HT1080 (cell line): ENCODE measurements at regions not wholly inside any gene's neighbourhood (a gene's known extent, or its start where the extent isn't known, plus 50 kb on each side); places are given as distances from the start of the nearest gene placed in this dataset.

Source experiments
- DNase-seq: peaks from one replicate; pipeline ENCODE4 v3.0.0-alpha.2; 2015; ENCODE audit warnings: low read depth

DNA sequence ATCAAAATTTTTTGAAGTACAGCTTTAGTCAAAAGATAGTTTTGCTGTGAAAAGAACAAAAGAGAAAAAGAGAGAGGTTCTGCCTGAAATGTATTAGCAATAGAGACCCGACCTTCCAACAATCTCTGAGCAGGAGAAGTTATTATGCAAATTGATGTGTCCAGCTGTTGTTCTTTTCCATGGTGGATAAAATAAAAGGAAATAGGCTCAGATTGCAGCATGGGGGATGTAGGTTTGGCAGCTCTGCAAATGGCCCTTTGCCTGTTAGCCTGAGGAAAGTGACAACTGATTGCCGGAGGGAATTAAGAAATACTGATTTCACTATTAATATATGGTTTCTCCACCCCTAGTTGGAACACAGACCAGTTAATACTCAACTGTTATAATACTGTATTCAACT is 1283.2 kb upstream of the NXPH2 start:
- DNase-seq, result no peak

DNA sequence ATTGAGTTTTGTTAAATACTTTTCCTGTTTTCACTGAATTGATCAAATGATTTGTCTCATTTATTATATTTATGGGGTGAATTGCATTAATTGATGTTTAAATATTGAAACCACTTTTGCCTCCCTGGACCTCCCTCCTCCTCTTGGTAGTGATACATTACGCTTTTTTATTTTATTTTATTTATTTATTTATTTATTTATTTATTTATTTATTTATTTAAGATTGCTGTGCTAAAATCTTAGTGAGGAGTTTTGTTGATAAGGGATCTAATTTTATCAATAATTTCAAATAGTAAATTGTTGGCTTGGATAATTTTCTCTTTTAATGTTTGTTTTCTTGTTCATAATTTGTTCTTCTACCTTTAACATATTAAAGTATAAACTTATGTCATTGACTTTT is 1281.0 kb upstream of the NXPH2 start:
- DNase-seq, result no peak

DNA sequence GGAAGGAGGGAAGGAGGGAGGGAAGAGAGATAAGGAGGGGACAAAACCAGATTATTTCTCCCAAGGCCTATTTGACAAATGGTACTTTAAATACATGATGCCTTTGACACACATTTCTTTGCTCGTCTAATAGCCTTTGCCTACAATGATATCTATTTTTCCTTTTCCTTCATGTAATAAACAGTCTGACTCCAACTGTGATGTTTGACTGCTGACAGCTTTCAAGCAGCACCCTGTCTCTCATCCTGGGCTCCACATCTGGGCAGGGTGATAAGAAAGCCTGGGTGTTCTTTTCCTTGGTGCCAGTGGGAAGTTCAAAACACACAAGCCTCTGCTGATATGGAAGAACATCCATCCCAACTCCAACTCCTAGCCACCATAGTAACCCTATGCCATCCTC is 1277.7 kb upstream of the NXPH2 start:
- DNase-seq, result no peak

DNA sequence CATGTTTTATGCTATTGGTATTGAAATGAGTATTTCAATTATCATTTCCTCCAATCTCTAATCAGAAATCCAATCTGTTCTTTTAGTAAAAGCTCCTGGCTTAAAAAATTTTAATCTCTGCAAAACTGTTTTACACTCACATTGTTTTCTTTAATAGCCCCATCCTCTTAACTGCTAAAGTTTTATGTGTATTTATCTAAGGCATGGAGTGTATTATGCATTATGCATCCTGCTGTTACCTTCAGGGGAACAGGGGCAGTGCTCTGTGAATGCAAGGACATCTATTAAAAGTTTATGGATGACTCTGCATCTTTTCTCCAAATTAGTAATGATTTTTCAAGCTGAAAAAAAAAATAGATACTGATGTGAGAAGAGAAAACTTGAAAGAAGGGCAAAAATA is 1261.6 kb upstream of the NXPH2 start:
- no peak for DNase-seq

DNA sequence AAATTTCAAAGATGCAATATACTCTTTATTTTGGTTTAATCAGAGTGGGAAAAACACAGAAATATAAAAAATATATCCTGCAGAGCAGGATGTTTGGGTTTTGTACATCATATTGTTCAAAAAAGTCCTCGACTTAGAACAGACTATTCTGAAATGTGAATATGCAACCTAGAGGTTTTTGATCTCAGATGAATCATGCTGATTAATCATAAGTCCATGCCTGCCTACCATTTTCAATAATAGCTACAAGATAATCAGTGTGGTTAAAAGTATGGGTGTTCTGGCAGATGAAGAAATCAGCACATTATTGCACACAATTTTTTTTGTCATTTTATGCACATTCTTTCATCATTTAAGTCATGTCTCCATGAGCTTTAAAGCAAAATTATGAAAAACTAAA is 1261.0 kb upstream of the NXPH2 start:
- no peak for DNase-seq

DNA sequence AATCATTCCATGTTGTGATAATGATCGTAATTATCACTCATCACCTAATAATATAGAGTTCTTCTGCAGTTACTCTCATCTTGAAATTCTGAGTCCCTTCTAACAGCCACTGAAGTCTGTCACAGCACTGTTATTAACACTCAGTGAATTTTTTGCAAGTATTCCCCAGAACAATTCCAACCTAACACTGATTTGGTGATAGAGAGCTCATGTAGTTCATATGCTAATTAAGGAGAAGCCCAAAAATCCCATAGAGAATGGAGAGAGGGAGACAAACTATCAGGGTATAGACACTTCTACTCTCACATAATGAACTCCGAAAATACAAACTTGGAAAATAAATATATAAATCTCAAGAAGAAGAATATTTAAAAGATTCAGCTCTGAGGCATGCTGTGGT is 1253.4 kb upstream of the NXPH2 start:
- no peak for DNase-seq

DNA sequence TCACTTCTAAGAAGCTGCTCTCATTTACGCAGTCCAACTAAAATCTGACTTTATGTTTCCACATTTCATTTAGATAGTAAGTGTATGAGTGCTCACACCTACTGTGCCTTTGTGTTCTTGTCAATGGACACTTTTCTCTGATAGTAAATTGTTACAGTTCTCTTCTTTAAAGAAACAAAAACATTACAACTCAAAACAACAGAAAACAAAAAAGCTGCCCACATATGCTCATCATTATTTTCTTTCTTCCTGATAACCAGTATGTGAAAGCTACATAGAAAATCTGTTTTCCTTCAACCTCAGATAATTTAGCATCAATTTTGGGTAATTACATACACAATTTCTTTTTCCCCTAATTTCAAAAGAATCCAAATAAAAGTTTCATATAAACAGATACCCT is 1247.8 kb upstream of the NXPH2 start:
- DNase-seq, result no peak

DNA sequence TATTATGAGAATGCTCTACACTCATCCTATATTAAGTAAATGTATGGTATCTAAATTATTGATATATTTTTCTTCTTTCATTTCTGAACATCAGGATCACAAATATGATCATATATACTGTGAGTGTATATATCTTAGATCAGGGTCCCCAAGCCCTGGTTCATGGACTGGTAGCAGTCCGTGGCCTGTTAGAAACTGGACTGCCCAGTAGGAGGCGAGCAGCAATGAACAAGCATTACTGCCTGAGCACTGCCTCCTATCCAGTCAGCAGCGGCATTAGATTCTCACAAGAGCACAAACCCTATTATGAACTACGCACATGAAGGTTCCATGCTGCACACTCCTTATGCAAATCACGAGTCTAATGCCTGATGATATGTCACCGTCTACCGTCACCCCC is 1247.1 kb upstream of the NXPH2 start:
- DNase-seq, result no peak

DNA sequence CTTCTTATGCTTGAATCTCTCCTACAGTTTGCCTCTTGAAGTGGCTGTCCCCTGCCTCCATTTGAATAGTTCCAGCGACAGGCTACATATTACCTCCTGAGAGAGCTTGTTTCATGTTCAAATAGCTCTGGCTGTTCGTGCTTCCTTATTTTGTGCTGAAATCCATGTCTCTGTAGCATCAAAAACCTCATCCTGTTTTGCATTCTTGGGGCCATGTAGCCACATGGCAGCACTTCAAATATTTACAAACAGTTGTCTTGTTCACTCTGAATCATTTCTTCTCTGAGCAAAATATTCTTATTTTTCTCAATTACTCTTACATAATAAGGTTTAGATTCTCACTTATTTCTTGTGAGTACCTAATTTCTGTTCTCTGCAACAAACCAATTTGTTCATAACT is 1243.1 kb upstream of the NXPH2 start:
- DNase-seq, result peak; percentile 9

DNA sequence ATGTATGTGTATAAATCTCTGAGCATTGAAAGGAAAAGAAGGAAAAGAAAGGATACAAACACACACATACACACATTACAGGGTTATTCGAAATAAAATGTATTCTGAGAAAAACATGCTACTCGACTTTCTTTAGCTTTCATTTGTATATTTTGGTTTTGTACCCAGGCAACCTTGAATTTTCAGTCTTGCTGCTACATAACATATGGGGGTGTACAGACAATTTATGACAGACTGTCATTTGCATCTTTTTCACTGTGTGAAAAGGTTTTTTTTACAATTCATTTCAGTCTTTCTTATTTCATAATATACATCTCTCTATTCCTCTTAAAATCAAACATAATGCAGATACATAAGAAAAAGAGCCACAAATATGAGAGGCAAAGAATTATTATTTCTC is 1238.4 kb upstream of the NXPH2 start:
- DNase-seq, result no peak

DNA sequence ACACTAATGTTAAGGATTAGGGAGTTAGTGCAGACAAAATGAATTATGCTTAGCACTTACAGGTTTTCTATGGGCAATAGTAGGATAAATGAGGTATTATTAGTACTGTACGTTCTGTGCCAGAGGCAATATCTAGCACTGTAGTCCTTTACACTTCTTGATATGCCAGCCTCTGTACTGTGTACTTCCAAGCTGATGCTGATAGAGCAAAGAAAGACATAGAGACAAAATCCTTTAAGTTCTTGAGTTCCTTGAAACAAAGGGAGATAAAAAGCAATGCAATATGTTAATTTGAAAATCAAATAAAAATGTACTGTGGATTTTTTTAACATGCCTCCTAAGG is 1234.0 kb upstream of the NXPH2 start:
- DNase-seq, result no peak

DNA sequence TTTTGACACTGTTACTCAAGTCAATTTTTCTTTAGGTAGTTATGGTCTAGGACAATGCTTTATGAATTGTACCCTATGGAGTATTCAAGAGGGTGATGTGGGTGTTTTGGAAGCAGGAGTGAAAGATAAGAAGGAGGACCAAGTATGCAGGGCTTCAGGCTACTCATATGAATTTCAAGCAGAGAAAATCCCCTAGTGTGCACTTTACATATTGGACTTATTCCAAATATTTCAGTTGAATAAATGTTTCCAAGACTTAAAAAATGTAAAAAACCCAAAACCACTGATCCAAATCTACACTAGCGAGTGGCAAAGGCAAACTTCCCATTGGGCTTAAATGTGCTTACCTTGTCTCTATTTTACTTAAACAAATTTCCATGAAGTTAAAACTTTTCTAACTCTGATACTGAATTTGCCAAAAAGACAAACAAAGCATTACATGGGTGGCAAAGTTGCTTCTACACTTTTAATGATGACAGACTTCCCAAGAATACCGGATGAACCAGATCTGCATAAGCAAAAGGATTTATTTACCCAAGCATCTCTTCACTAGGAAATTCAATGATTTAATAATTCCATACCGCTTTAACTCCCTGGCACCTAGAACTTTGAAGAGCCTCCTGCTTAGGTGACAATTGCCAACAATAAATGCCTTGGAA is 1233.5 kb upstream of the NXPH2 start:
- no peak for DNase-seq

DNA sequence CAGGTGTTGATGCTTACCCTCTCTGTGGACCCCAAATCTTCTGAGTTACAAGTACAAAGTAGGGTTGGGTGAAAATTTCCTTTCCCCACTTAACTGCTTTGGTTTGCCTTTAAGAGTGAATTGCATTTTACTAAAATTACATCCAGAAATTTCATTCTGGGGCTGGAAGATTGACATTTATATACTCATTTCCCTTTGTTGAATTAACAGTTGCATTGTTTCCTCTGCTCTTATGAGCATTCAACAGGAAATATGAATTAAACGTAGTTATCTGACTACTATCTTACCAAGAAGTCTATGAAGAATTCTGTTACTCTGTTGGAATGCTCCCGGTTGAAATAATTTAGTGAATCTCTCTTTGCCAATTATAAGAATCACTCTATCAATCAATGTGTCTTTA is 1231.1 kb upstream of the NXPH2 start:
- DNase-seq, result no peak

DNA sequence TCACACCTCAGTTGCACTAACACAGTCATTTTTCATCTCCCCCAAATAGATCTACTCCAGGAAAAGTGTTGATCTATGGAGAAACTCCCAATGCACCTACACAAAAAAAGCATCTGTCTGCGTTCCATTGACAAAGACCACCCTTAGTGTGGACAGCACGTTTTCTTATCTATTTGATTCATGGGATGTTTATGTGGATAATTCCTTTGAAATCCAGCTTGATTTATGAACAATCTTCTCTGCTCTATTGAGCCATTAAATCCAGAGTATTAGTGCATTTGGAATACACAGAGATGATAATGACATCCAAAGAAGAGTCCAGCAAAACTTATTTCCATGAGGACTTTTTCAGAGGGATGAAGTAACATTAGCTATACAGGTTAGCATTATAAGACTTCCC is 1221.9 kb upstream of the NXPH2 start:
- DNase-seq, result no peak

DNA sequence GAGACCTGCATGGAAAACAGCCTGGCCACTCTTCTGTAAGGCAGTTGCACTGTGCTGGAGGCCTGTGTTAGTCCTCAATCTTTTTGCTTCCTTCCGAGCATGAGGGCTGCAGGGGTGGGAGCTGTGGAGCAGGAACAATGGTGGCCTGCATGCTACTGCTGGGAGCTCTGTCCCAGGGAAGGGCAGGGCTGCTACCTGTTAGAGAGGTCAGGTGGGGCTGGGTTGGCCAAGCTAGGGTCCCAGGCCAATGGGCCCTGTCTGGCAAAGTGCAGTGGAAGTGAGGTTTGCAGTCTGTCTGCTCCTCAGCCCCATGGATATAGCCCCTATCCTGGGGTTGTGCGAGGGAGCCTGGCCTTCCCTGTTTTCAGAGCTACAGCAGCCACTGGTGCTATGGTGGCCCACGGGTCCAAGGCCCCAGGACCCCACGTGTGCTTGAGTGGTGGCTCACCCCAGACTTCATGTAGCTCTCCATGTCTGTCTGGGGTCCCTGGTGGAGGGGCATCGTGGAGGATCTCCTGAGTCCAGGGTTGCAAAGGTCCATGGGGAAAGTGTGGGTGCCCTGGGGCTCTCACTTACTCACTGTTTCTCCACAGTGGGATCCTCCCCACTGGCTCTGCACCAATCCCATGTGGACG is 1212.6 kb upstream of the NXPH2 start:
- DNase-seq, result no peak

DNA sequence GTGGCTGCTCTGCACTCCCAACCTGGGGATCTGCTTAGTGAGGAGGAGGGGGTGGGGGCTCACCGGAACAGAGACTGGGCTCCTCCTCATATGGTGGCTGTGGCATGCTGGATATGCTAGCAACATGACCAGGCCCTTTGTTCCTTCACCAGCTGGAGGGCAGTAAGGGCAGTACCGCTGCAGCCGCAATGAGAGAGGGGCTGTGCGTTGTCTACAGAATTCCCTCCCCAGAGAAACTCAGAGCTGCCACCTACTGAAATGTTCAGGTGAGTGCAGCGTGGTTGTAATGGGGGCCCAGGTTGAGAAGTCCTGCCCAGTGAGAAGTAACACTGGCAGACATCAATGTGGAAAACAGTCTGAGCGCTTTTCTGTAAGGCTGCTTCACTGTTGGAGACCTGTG is 1211.9 kb upstream of the NXPH2 start:
- no peak for DNase-seq

DNA sequence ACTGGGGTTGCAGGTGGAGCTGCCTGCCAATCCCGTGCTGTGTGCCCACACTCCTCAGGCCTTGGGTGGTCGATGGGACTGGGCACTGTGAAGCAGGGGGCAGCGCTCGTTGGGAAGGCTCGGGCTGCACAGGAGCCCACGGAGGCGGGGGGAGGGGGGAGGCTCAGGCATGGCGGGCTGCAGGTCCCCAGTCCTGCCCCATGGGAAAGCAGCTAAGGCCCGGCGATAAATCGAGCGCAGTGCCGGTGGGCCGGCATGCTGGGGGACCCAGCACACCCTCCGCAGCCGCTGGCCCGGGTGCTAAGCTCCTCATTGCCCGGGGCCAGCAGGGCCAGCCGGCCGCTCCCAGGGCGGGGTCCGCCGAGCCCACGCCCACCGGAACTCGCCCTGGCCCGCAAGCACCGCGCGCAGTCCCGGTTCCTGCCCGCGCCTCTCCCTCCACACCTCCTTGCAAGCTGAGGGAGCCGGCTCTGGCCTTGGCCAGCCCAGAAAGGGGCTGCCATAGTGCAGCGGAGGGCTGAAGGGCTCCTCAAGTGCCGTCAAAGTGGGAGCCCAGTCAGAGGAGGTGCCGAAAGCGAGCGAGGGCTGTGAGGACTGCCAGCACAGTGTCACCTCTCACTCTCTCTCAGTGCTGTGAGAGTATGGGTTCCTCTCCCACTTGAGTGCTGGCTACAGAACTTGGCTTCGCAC is 1210.6 kb upstream of the NXPH2 start:
- DNase-seq, result no peak

DNA sequence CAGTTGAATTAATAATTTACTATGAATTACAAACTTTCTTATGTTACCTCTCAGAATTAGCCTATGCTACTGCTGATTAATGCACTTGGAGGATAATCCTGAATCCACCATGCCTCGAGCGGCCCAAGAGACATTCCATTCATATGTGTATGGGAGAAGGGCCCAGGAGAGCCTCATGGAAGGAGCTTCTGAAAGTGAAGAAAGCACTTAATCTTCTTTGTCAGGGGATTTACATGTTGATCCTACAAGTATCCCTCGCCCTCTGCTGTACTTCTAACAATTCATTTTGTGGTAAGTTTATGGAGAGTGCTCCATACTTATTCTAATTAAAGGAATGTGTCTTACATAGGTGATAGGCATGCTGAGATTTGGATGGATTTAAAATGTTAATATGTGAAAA is 1189.1 kb upstream of the NXPH2 start:
- no peak for DNase-seq

DNA sequence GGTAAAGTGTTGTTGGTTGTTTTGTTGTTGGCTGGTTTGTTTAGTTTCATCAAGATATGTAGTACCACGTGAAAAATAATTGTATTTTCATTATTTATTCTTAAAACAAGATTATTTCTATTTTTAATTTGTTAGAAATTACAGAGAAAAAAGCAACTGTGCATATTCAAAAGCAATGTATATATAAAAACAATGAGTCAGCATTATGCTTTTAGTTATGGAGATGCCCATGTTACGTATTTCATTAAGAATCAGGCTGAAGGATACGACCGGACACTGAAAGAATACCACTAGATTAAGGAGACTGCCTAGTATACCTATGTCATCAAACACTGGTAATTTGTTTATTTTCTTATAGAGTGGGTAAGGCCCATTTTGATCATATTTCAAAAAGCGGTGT is 1188.4 kb upstream of the NXPH2 start:
- no peak for DNase-seq

DNA sequence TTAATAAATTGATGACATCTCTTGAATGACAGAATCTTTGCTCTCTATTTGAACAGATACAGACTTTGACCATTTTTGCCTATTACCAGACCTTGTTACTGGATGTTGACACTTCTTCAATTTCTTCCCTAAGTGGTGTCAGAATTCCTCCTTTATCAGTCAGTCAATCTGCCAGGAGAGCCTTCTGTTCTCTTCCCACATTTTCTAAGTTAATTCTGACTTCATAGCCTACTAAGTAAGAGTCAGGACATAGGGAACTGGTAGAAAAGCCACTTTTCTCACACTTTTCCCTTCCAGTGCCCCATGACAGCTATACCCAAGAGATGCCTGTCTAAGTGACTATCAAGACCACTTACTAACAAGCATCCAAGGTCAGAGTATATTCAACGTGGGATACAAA is 1187.5 kb upstream of the NXPH2 start:
- no peak for DNase-seq

DNA sequence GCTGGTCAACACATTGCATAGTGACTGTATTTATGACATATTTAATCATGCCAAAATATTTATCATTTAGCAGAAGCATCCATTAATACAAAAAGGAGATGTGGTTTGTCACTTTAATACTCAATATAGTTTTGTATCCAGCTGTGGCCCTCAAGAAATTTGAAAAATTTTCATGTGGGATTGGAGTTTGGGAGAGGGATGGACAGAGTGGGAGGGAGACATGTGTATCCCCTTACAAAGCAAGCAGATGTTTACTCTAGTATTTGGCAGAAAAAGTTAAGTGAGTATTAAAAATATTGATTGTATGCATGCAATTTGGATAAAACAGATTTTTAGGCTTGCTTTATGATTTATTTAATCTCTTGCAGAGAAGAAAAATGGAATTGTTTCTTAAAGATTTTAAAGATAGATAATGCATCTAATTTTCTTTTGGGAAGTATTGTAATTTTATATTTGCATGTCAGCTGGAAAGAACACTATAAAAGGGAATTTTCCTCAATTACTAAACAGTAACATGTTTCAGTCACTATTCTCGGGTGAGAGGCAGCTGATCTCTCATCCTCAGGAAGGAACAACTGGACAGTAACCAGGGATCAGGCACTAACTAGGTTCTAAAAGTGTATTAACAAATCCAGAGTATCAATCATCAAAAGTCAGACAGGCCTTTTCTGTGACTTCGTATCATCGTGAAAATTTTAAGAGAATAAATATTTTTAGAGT is 1184.7 kb upstream of the NXPH2 start:
- DNase-seq, result no peak

DNA sequence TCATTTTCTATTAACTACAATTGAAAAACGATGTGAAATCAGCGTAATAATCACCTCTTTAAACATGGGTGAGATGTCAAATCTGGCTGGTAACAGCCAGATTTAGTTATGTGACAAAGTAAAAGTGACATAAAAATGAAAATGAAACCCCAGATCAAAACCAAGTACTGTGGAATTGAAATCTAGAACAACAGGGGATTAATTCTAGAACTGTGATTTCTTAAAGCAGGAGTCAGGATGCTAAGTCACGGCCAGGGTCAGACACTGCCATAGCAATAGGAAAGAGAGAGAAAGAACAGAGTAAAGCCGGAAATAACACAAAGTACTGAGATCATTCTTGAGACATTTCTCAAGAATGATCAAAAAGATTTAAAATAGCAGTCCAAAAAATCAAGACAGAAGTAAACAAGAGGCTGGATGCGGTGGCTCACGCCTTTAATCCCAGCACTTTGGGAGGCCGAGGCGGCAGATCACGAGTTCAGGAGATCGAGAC is 1183.7 kb upstream of the NXPH2 start:
- DNase-seq, result peak; percentile 24
